Mesothelial cell of epicardium (in vitro differentiated cells): ENCODE measurements at regions not wholly inside any gene's neighbourhood (a gene's known extent, or its start where the extent isn't known, plus 50 kb on each side); places are given as distances from the start of the nearest gene placed in this dataset.

Experiments used
- DNase-seq, 2 experiments: peaks; one replicate each; pipeline ENCODE4 v3.0.0; 2021; ENCODE audit warnings: low spot score in 2 of 2; ENCODE audit not compliant: unreplicated experiment in 2 of 2
- H3K27ac Mint-ChIP-seq: 2 replicates; pipeline ENCODE4 v1.8.0; 2021; ENCODE audit warnings: mixed read lengths
- H3K27me3 Mint-ChIP-seq: 2 replicates; pipeline ENCODE4 v1.8.0; 2021; ENCODE audit warnings: low read depth, mixed read lengths
- H3K36me3 Mint-ChIP-seq: 2 replicates; pipeline ENCODE4 v1.8.0; 2021; ENCODE audit warnings: mixed read lengths
- H3K4me1 Mint-ChIP-seq: 2 replicates; pipeline ENCODE4 v1.8.0; 2021; ENCODE audit warnings: mixed read lengths
- H3K4me3 Mint-ChIP-seq: 2 replicates; pipeline ENCODE4 v1.8.0; 2021; ENCODE audit warnings: mild to moderate bottlenecking, moderate library complexity, mixed read lengths
- H3K9me3 Mint-ChIP-seq: 2 replicates; pipeline ENCODE4 v1.8.0; 2021; ENCODE audit warnings: mixed read lengths
- CTCF ChIP-seq: fragments of 200-600 bp; sonication (generic); IDR thresholded peaks from one replicate; pipeline ENCODE4 v1.5.0; 2021; ENCODE audit warnings: antibody characterized with exemption; ENCODE audit not compliant: unreplicated experiment

GRCh38 chr5:166942948-166943347, 1348.5 kb upstream of the WWC1 start:
- no peak for TF ChIP-seq CTCF
- Mint-ChIP-seq H3K27ac (no peak overlapping the region), H3K27me3 (no peaks in the 10 kb centered on the region), H3K9me3 (peaks cover 19% of the 10 kb centered on the region), H3K4me1 (no peaks in the 10 kb centered on the region), H3K36me3 (peaks cover 8% of the 10 kb centered on the region), H3K4me3 (no peak overlapping the region)
- no peak for DNase-seq

GRCh38 chr5:166947045-166947444, 1344.4 kb upstream of the WWC1 start:
- Mint-ChIP-seq H3K36me3 (peaks cover 8% of the 10 kb centered on the region), H3K4me1 (no peaks in the 10 kb centered on the region), H3K9me3 (peaks cover 22% of the 10 kb centered on the region), H3K4me3 (no peak overlapping the region), H3K27me3 (no peaks in the 10 kb centered on the region), H3K27ac (no peak overlapping the region)
- TF ChIP-seq CTCF: no peak
- no peak for DNase-seq

- Mint-ChIP-seq H3K27me3 (no peaks in the 10 kb centered on the region), H3K27ac (no peak overlapping the region), H3K4me3 (no peak overlapping the region), H3K36me3 (no peaks in the 10 kb centered on the region), H3K9me3 (peaks cover 12% of the 10 kb centered on the region), H3K4me1 (peaks cover 5% of the 10 kb centered on the region)
- DNase-seq: no peak
- TF ChIP-seq CTCF: no peak
Measured at GRCh38 chr5:166948679-166949078, 1342.8 kb upstream of the WWC1 start.

GRCh38 chr5:166952048-166952447, 1339.4 kb upstream of the WWC1 start:
- H3K4me3 Mint-ChIP-seq: no peak overlapping the region
- TF ChIP-seq CTCF: no peak
- DNase-seq: no peak

GRCh38 chr5:166957782-166958181, 1333.7 kb upstream of the WWC1 start:
- Mint-ChIP-seq H3K27me3 (no peaks in the 10 kb centered on the region), H3K4me3 (no peak overlapping the region), H3K9me3 (peaks cover 4% of the 10 kb centered on the region), H3K36me3 (no peaks in the 10 kb centered on the region), H3K27ac (no peak overlapping the region), H3K4me1 (peaks cover 20% of the 10 kb centered on the region)
- no peak for TF ChIP-seq CTCF
- no peak for DNase-seq

More at GRCh38 chr5:166952048-166952447, 1339.4 kb upstream of the WWC1 start:
- H3K9me3 Mint-ChIP-seq: peaks cover 10% of the 10 kb centered on the region
- peaks cover 5% of the 10 kb centered on the region for H3K4me1 Mint-ChIP-seq
- no peaks in the 10 kb centered on the region for H3K36me3 Mint-ChIP-seq
- no peak overlapping the region for H3K27ac Mint-ChIP-seq
- no peaks in the 10 kb centered on the region for H3K27me3 Mint-ChIP-seq

GRCh38 chr5:166959766-166960165, 1331.7 kb upstream of the WWC1 start:
- Mint-ChIP-seq H3K27me3 (no peaks in the 10 kb centered on the region), H3K27ac (no peak overlapping the region), H3K9me3 (peaks cover 4% of the 10 kb centered on the region), H3K4me3 (no peak overlapping the region), H3K4me1 (peaks cover 24% of the 10 kb centered on the region), H3K36me3 (no peaks in the 10 kb centered on the region)
- no peak for DNase-seq
- no peak for TF ChIP-seq CTCF
